ENCODE measurements at regions not wholly inside any gene's neighbourhood (a gene's known extent, or its start where the extent isn't known, plus 50 kb on each side); places are given as distances from the start of the nearest gene placed in this dataset.

GRCh38 chr9:117775591-117775990 lies 71.4 kb downstream of the TLR4 start:
- Mint-ChIP-seq H3K27ac (no peak overlapping the region), H3K9me3 (ENCODE audit: low read depth) (no peaks in the 10 kb centered on the region), H3K27me3 (peaks cover 12% of the 10 kb centered on the region), H3K4me3 (no peak overlapping the region), H3K4me1 (ENCODE audit: low read depth) (peaks cover 4% of the 10 kb centered on the region), H3K36me3 (no peaks in the 10 kb centered on the region)

GRCh38 chr9:117777823-117778222 lies 73.6 kb downstream of the TLR4 start:
- Mint-ChIP-seq H3K27ac (no peak overlapping the region), H3K4me1 (ENCODE audit: low read depth) (peaks cover 4% of the 10 kb centered on the region), H3K27me3 (peaks cover 13% of the 10 kb centered on the region), H3K4me3 (no peak overlapping the region), H3K9me3 (ENCODE audit: low read depth) (no peaks in the 10 kb centered on the region), H3K36me3 (no peaks in the 10 kb centered on the region)

- Mint-ChIP-seq H3K27ac (no peak overlapping the region), H3K4me1 (ENCODE audit: low read depth) (peaks cover 4% of the 10 kb centered on the region), H3K36me3 (no peaks in the 10 kb centered on the region), H3K9me3 (ENCODE audit: low read depth) (no peaks in the 10 kb centered on the region), H3K4me3 (no peak overlapping the region), H3K27me3 (peaks cover 11% of the 10 kb centered on the region)
Observed at GRCh38 chr9:117779760-117780159, 75.6 kb downstream of the TLR4 start.

GRCh38 chr9:117782931-117783788 lies 79.0 kb downstream of the TLR4 start:
- no peak overlapping the region for H3K4me3 Mint-ChIP-seq
- H3K4me1 Mint-ChIP-seq (ENCODE audit: low read depth), result peaks cover 4% of the 10 kb centered on the region
- no peaks in the 10 kb centered on the region for H3K36me3 Mint-ChIP-seq
- peaks cover 5% of the 10 kb centered on the region for H3K27me3 Mint-ChIP-seq
- H3K9me3 Mint-ChIP-seq (ENCODE audit: low read depth), result no peaks in the 10 kb centered on the region
- no peak overlapping the region for H3K27ac Mint-ChIP-seq

- Mint-ChIP-seq H3K4me3 (no peak overlapping the region), H3K36me3 (no peaks in the 10 kb centered on the region), H3K27ac (no peak overlapping the region), H3K27me3 (peaks cover 5% of the 10 kb centered on the region), H3K4me1 (ENCODE audit: low read depth) (peaks cover 4% of the 10 kb centered on the region), H3K9me3 (ENCODE audit: low read depth) (no peaks in the 10 kb centered on the region)
Observed at GRCh38 chr9:117783828-117784227, 79.6 kb downstream of the TLR4 start.

- H3K27me3 Mint-ChIP-seq, result peaks cover 3% of the 10 kb centered on the region
- no peaks in the 10 kb centered on the region for H3K9me3 Mint-ChIP-seq (ENCODE audit: low read depth)
- H3K4me3 Mint-ChIP-seq, result no peak overlapping the region
- H3K27ac Mint-ChIP-seq, result no peak overlapping the region
- H3K4me1 Mint-ChIP-seq (ENCODE audit: low read depth), result no peaks in the 10 kb centered on the region
- H3K36me3 Mint-ChIP-seq, result no peaks in the 10 kb centered on the region
Observed at GRCh38 chr9:117784996-117785395, 80.8 kb downstream of the TLR4 start.

- Mint-ChIP-seq H3K27me3 (no peaks in the 10 kb centered on the region), H3K9me3 (ENCODE audit: low read depth) (peaks cover 6% of the 10 kb centered on the region), H3K27ac (no peak overlapping the region), H3K4me1 (ENCODE audit: low read depth) (no peaks in the 10 kb centered on the region), H3K36me3 (no peaks in the 10 kb centered on the region), H3K4me3 (no peak overlapping the region)
Observed at GRCh38 chr9:117787746-117788145, 83.5 kb downstream of the TLR4 start.

- H3K36me3 Mint-ChIP-seq, result no peaks in the 10 kb centered on the region
- H3K9me3 Mint-ChIP-seq (ENCODE audit: low read depth), result peaks cover 6% of the 10 kb centered on the region
Observed at GRCh38 chr9:117795271-117795670, 91.1 kb downstream of the TLR4 start.

GRCh38 chr9:117796681-117797080 lies 92.5 kb downstream of the TLR4 start:
- H3K27ac Mint-ChIP-seq, result no peak overlapping the region
- H3K36me3 Mint-ChIP-seq, result no peaks in the 10 kb centered on the region
- H3K27me3 Mint-ChIP-seq, result no peaks in the 10 kb centered on the region
- H3K4me1 Mint-ChIP-seq (ENCODE audit: low read depth), result no peaks in the 10 kb centered on the region
- no peak overlapping the region for H3K4me3 Mint-ChIP-seq
- H3K9me3 Mint-ChIP-seq (ENCODE audit: low read depth), result peaks cover 3% of the 10 kb centered on the region

More at GRCh38 chr9:117795271-117795670, 91.1 kb downstream of the TLR4 start:
- no peaks in the 10 kb centered on the region for H3K27me3 Mint-ChIP-seq
- H3K4me1 Mint-ChIP-seq (ENCODE audit: low read depth), result no peaks in the 10 kb centered on the region
- H3K27ac Mint-ChIP-seq, result no peak overlapping the region
- no peak overlapping the region for H3K4me3 Mint-ChIP-seq

GRCh38 chr9:117800389-117800788 lies 96.2 kb downstream of the TLR4 start:
- Mint-ChIP-seq H3K4me3 (no peak overlapping the region), H3K27ac (no peak overlapping the region), H3K36me3 (no peaks in the 10 kb centered on the region), H3K27me3 (peaks cover 10% of the 10 kb centered on the region), H3K4me1 (ENCODE audit: low read depth) (no peaks in the 10 kb centered on the region), H3K9me3 (ENCODE audit: low read depth) (no peaks in the 10 kb centered on the region)

GRCh38 chr9:117809751-117810150 lies 105.5 kb downstream of the TLR4 start:
- no peaks in the 10 kb centered on the region for H3K36me3 Mint-ChIP-seq
- H3K4me3 Mint-ChIP-seq, result no peak overlapping the region
- no peaks in the 10 kb centered on the region for H3K9me3 Mint-ChIP-seq (ENCODE audit: low read depth)
- H3K27me3 Mint-ChIP-seq, result peaks cover 24% of the 10 kb centered on the region
- H3K4me1 Mint-ChIP-seq (ENCODE audit: low read depth), result peaks cover under 1% of the 10 kb centered on the region
- no peak overlapping the region for H3K27ac Mint-ChIP-seq

GRCh38 chr9:117815315-117815714 lies 111.1 kb downstream of the TLR4 start:
- H3K4me1 Mint-ChIP-seq (ENCODE audit: low read depth), result peaks cover 10% of the 10 kb centered on the region
- H3K27ac Mint-ChIP-seq, result no peak overlapping the region
- H3K4me3 Mint-ChIP-seq, result no peak overlapping the region
- no peaks in the 10 kb centered on the region for H3K36me3 Mint-ChIP-seq
- no peaks in the 10 kb centered on the region for H3K9me3 Mint-ChIP-seq (ENCODE audit: low read depth)
- peaks cover 18% of the 10 kb centered on the region for H3K27me3 Mint-ChIP-seq

- H3K27ac Mint-ChIP-seq, result no peak overlapping the region
- H3K36me3 Mint-ChIP-seq, result no peaks in the 10 kb centered on the region
- peaks cover 20% of the 10 kb centered on the region for H3K27me3 Mint-ChIP-seq
- H3K9me3 Mint-ChIP-seq (ENCODE audit: low read depth), result no peaks in the 10 kb centered on the region
- no peak overlapping the region for H3K4me3 Mint-ChIP-seq
- peaks cover 10% of the 10 kb centered on the region for H3K4me1 Mint-ChIP-seq (ENCODE audit: low read depth)
Observed at GRCh38 chr9:117815948-117816347, 111.7 kb downstream of the TLR4 start.

- Mint-ChIP-seq H3K4me3 (no peak overlapping the region), H3K27me3 (peaks cover 27% of the 10 kb centered on the region)
Observed at GRCh38 chr9:117821954-117822353, 117.8 kb downstream of the TLR4 start.

GRCh38 chr9:117823576-117823975 lies 119.4 kb downstream of the TLR4 start:
- H3K27me3 Mint-ChIP-seq, result peaks cover 19% of the 10 kb centered on the region
- H3K27ac Mint-ChIP-seq, result no peak overlapping the region
- H3K36me3 Mint-ChIP-seq, result peaks cover 2% of the 10 kb centered on the region
- no peak overlapping the region for H3K4me3 Mint-ChIP-seq
- peaks cover 30% of the 10 kb centered on the region for H3K4me1 Mint-ChIP-seq (ENCODE audit: low read depth)
- H3K9me3 Mint-ChIP-seq (ENCODE audit: low read depth), result no peaks in the 10 kb centered on the region

More at GRCh38 chr9:117821954-117822353, 117.8 kb downstream of the TLR4 start:
- Mint-ChIP-seq H3K9me3 (ENCODE audit: low read depth) (no peaks in the 10 kb centered on the region), H3K36me3 (peaks cover 2% of the 10 kb centered on the region), H3K27ac (no peak overlapping the region), H3K4me1 (ENCODE audit: low read depth) (peaks cover 26% of the 10 kb centered on the region)
